ENCODE measurements at regions not wholly inside any gene's neighbourhood (a gene's known extent, or its start where the extent isn't known, plus 50 kb on each side); places are given as distances from the start of the nearest gene placed in this dataset.

DNA sequence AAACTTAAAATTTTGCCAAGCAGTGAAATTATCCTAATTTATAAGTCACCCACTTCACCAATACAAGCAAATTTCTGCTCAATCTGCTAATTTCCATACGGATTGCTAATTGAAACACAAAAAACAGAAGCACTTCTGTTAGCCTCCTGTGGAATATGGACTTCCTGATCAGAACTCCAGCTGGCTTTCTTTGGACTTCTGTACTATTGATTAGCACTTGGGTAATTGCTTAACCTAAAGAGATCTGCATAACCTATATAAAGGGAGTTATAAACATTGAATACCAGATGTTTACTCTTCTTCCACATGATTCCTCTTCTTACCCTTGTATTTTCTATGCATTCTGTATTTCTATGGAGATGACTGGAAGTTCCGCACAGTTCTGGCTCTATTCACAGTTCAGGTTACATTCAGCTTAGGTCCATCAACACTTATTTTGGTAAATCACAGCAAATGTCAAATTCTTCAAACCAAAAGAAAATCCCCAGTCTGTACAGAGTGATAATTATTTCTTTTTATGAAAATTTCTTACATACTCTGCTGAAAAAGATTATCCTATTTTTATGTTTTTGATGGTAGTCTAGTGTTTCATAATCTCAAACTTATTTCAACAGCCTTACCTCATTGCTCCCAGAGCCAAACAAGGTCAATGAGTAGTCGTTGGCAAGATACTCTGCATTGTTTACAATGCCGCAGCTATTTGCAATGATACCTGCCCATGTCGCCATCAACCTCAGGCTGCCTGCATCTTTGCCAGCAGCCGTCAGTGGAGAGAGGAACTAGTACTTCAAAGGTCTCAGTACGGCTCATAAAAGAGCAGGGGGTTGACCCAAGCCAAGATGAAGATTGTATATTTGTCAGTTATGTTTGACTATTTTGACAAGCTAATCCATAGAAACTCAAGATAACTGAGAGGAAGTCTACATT lies 225.6 kb downstream of the AHR start:
- peak overlapping the region; percentile 34 for H3K4me2 ChIP-seq
- no peak overlapping the region for H3K9ac ChIP-seq
- no peak for TF ChIP-seq TEAD4 (IDR thresholded peaks at IDR 0.05; ENCODE audit: borderline replicate concordance, insufficient read depth)
- no peak for TF ChIP-seq GABPA (IDR thresholded peaks at IDR 0.05; ENCODE audit: low read depth)
- no peak for TF ChIP-seq NFIC (IDR thresholded peaks at IDR 0.05; ENCODE audit: borderline replicate concordance)
- no peak for TF ChIP-seq RXRA (IDR thresholded peaks at IDR 0.05; ENCODE audit: borderline replicate concordance, low read depth)
- TF ChIP-seq MEF2A (IDR thresholded peaks at IDR 0.05; ENCODE audit: borderline replicate concordance, low read depth) = no peak
- TF ChIP-seq JUND (IDR thresholded peaks at IDR 0.05) = no peak
- TF ChIP-seq RFX5 (IDR thresholded peaks at IDR 0.05; ENCODE audit: low read length) = no peak
- no peak for TF ChIP-seq YY1 (IDR thresholded peaks at IDR 0.05; ENCODE audit: low read depth)
- no peak for TF ChIP-seq ELF1 (IDR thresholded peaks at IDR 0.05)
- TF ChIP-seq, protein P1, sequence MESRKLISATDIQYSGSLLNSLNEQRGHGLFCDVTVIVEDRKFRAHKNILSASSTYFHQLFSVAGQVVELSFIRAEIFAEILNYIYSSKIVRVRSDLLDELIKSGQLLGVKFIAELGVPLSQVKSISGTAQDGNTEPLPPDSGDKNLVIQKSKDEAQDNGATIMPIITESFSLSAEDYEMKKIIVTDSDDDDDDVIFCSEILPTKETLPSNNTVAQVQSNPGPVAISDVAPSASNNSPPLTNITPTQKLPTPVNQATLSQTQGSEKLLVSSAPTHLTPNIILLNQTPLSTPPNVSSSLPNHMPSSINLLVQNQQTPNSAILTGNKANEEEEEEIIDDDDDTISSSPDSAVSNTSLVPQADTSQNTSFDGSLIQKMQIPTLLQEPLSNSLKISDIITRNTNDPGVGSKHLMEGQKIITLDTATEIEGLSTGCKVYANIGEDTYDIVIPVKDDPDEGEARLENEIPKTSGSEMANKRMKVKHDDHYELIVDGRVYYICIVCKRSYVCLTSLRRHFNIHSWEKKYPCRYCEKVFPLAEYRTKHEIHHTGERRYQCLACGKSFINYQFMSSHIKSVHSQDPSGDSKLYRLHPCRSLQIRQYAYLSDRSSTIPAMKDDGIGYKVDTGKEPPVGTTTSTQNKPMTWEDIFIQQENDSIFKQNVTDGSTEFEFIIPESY (IDR thresholded peaks at IDR 0.05; ENCODE audit: borderline replicate concordance, low read depth) = no peak
- POLR2A ChIA-PET = no interaction called here
- H3K9me2 ChIP-seq = no peaks in the 10 kb centered on the region
- peaks cover 9% of the 10 kb centered on the region for H3F3A ChIP-seq (replicated peaks; ENCODE audit: insufficient read depth)
- no peaks in the 10 kb centered on the region for H3K79me2 ChIP-seq (ENCODE audit: insufficient read depth)
- peak overlapping the region; percentile 52 for H2AFZ ChIP-seq (ENCODE audit: low read depth)
- WGBS (ENCODE audit: low lambda C conversion rate) = 19% methylated on average over 7 of the region's 7 CpGs
- H4K20me1 ChIP-seq (ENCODE audit: insufficient read depth) = no peaks in the 10 kb centered on the region
- no peaks in the 10 kb centered on the region for H3K9me3 ChIP-seq
- CTCF ChIA-PET = interaction anchor here (1.0 to 1.7 kb wide), 2 partner anchors 8 to 46 kb away, joined by 3 to 4 read pairs; no protein-coding TSS in a partner anchor
- H3K4me3 ChIP-seq (ENCODE audit: low read depth in 2 of 2, low read length in 1 of 2) = no peak overlapping the region
- DNase-seq = no peak
- no peaks in the 10 kb centered on the region for H3K27me3 ChIP-seq (ENCODE audit: insufficient read depth)
- H3K27ac ChIP-seq (ENCODE audit: low read depth in 2 of 2, low read length in 1 of 2) = peak overlapping the region in 1 of 2 experiments; percentile 59; a peak in 2 of 4 replicates
- no peaks in the 10 kb centered on the region for H3K36me3 ChIP-seq (replicated peaks in 1 of 2; ENCODE audit: control insufficient read depth in 1 of 2, insufficient read depth in 2 of 2, low read length in 1 of 2)
- H3K4me1 ChIP-seq (ENCODE audit: control insufficient read depth in 1 of 2, insufficient read depth in 2 of 2, low read depth in 1 of 2, low read length in 1 of 2) = peaks cover 0 to 16% of the 10 kb centered on the region in 2 experiments; a peak in 1 of 4 replicates

DNA sequence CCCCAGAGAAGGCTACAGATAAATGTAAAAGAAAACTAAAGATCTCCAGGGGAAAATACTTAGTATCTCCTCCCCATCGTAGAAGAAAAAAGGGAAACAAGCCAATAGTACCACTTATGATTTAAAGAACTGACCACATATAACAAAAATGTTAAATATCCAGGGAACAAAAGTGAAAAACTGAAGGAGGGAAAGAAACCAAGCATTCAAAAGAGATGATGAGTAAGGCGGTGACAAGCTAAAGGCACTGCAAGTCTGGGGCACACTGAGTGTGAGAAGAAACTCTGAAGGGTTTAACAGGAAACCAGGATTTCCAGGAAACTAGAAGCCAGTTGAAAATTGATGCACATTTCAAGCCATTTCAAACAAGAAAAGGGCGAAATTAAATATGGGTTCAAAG lies 226.3 kb downstream of the AHR start:
- no peak for DNase-seq
- Histone ChIP-seq H3K9ac (no peak overlapping the region), H2AFZ (ENCODE audit: low read depth) (peak overlapping the region; percentile 52), H3K4me1 (ENCODE audit: control insufficient read depth in 1 of 2, insufficient read depth in 2 of 2, low read depth in 1 of 2, low read length in 1 of 2) (peaks cover 0 to 16% of the 10 kb centered on the region in 2 experiments; a peak in 1 of 4 replicates), H3K27me3 (ENCODE audit: insufficient read depth) (no peaks in the 10 kb centered on the region), H3K79me2 (ENCODE audit: insufficient read depth) (no peaks in the 10 kb centered on the region), H3K9me2 (no peaks in the 10 kb centered on the region), H3F3A (replicated peaks; ENCODE audit: insufficient read depth) (peaks cover 9% of the 10 kb centered on the region), H3K36me3 (replicated peaks in 1 of 2; ENCODE audit: control insufficient read depth in 1 of 2, insufficient read depth in 2 of 2, low read length in 1 of 2) (no peaks in the 10 kb centered on the region), H3K27ac (ENCODE audit: low read depth in 2 of 2, low read length in 1 of 2) (peak overlapping the region in 1 of 2 experiments; percentile 59; a peak in 2 of 4 replicates), H3K4me3 (ENCODE audit: low read depth in 2 of 2, low read length in 1 of 2) (no peak overlapping the region), H4K20me1 (ENCODE audit: insufficient read depth) (no peaks in the 10 kb centered on the region), H3K4me2 (peak overlapping the region; percentile 34), H3K9me3 (no peaks in the 10 kb centered on the region)
- ChIA-PET CTCF (interaction anchor here (1.0 to 1.7 kb wide), 2 partner anchors 9 to 47 kb away, joined by 3 to 4 read pairs; no protein-coding TSS in a partner anchor), POLR2A (no interaction called here)
- WGBS (ENCODE audit: low lambda C conversion rate) = 16% methylated on average over 3 of the region's 3 CpGs
- TF ChIP-seq, protein P2, sequence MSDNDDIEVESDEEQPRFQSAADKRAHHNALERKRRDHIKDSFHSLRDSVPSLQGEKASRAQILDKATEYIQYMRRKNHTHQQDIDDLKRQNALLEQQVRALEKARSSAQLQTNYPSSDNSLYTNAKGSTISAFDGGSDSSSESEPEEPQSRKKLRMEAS (IDR thresholded peaks at IDR 0.05; ENCODE audit: low read depth) = no peak
- TF ChIP-seq, protein P3, sequence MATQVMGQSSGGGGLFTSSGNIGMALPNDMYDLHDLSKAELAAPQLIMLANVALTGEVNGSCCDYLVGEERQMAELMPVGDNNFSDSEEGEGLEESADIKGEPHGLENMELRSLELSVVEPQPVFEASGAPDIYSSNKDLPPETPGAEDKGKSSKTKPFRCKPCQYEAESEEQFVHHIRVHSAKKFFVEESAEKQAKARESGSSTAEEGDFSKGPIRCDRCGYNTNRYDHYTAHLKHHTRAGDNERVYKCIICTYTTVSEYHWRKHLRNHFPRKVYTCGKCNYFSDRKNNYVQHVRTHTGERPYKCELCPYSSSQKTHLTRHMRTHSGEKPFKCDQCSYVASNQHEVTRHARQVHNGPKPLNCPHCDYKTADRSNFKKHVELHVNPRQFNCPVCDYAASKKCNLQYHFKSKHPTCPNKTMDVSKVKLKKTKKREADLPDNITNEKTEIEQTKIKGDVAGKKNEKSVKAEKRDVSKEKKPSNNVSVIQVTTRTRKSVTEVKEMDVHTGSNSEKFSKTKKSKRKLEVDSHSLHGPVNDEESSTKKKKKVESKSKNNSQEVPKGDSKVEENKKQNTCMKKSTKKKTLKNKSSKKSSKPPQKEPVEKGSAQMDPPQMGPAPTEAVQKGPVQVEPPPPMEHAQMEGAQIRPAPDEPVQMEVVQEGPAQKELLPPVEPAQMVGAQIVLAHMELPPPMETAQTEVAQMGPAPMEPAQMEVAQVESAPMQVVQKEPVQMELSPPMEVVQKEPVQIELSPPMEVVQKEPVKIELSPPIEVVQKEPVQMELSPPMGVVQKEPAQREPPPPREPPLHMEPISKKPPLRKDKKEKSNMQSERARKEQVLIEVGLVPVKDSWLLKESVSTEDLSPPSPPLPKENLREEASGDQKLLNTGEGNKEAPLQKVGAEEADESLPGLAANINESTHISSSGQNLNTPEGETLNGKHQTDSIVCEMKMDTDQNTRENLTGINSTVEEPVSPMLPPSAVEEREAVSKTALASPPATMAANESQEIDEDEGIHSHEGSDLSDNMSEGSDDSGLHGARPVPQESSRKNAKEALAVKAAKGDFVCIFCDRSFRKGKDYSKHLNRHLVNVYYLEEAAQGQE (IDR thresholded peaks at IDR 0.05; ENCODE audit: low read depth, low read length) = no peak
- TF ChIP-seq NFIC (IDR thresholded peaks at IDR 0.05; ENCODE audit: borderline replicate concordance) = no peak
- no peak for TF ChIP-seq NRF1 (IDR thresholded peaks at IDR 0.05; ENCODE audit: low read depth, low read length)
- TF ChIP-seq GATA2 (CRISPR knock-in tag; IDR thresholded peaks at IDR 0.05) = no peak
- no peak for TF ChIP-seq EP300 (IDR thresholded peaks at IDR 0.05; ENCODE audit: borderline replicate concordance in 1 of 2, low read depth in 1 of 2, low read length in 1 of 2)
- TF ChIP-seq, protein P4, sequence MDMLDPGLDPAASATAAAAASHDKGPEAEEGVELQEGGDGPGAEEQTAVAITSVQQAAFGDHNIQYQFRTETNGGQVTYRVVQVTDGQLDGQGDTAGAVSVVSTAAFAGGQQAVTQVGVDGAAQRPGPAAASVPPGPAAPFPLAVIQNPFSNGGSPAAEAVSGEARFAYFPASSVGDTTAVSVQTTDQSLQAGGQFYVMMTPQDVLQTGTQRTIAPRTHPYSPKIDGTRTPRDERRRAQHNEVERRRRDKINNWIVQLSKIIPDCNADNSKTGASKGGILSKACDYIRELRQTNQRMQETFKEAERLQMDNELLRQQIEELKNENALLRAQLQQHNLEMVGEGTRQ (IDR thresholded peaks at IDR 0.05; ENCODE audit: borderline replicate concordance, low read depth, low read length) = no peak
- TF ChIP-seq, protein P1 (IDR thresholded peaks at IDR 0.05; ENCODE audit: borderline replicate concordance, low read depth) = no peak

All from SK-N-SH (cell line).